ENCODE measurements at regions not wholly inside any gene's neighbourhood (a gene's known extent, or its start where the extent isn't known, plus 50 kb on each side); places are given as distances from the start of the nearest gene placed in this dataset.

- no peak overlapping the region for H3K4me3 ChIP-seq (ENCODE audit: low read depth, low read length)
- TF ChIP-seq CTCF (IDR thresholded peaks at IDR 0.05; ENCODE audit: insufficient read depth, low read length, poor library complexity, severe bottlenecking): no peak
- H3K36me3 ChIP-seq (ENCODE audit: control insufficient read depth, insufficient read depth, low read length): no peaks in the 10 kb centered on the region
- no peak for DNase-seq (ENCODE audit: low read depth)
- no peaks in the 10 kb centered on the region for H3K27me3 ChIP-seq (ENCODE audit: control insufficient read depth, insufficient read depth, low read length)
These were observed 83.4 kb upstream of the BMP2K start for GRCh38 chr4:78692822-78693170.

GRCh38 chr4:78693777-78694456 is 82.2 kb upstream of the BMP2K start:
- Histone ChIP-seq H3K27me3 (ENCODE audit: control insufficient read depth, insufficient read depth, low read length) (no peaks in the 10 kb centered on the region), H3K4me3 (ENCODE audit: low read depth, low read length) (no peak overlapping the region), H3K36me3 (ENCODE audit: control insufficient read depth, insufficient read depth, low read length) (no peaks in the 10 kb centered on the region)
- no peak for DNase-seq (ENCODE audit: low read depth)
- no peak for TF ChIP-seq CTCF (IDR thresholded peaks at IDR 0.05; ENCODE audit: insufficient read depth, low read length, poor library complexity, severe bottlenecking)

GRCh38 chr4:78694457-78694787 is 81.7 kb upstream of the BMP2K start:
- no peak for TF ChIP-seq CTCF (IDR thresholded peaks at IDR 0.05; ENCODE audit: insufficient read depth, low read length, poor library complexity, severe bottlenecking)
- no peaks in the 10 kb centered on the region for H3K36me3 ChIP-seq (ENCODE audit: control insufficient read depth, insufficient read depth, low read length)

GRCh38 chr4:78695910-78696309 is 80.2 kb upstream of the BMP2K start:
- no peak for DNase-seq (ENCODE audit: low read depth)
- no peak for TF ChIP-seq CTCF (IDR thresholded peaks at IDR 0.05; ENCODE audit: insufficient read depth, low read length, poor library complexity, severe bottlenecking)

More at GRCh38 chr4:78694457-78694787, 81.7 kb upstream of the BMP2K start:
- H3K27me3 ChIP-seq (ENCODE audit: control insufficient read depth, insufficient read depth, low read length): no peaks in the 10 kb centered on the region
- DNase-seq (ENCODE audit: low read depth): no peak
- H3K4me3 ChIP-seq (ENCODE audit: low read depth, low read length): no peak overlapping the region

GRCh38 chr4:78703079-78703478 is 73.1 kb upstream of the BMP2K start:
- Histone ChIP-seq H3K4me3 (ENCODE audit: low read depth, low read length) (no peak overlapping the region), H3K27me3 (ENCODE audit: control insufficient read depth, insufficient read depth, low read length) (no peaks in the 10 kb centered on the region), H3K36me3 (ENCODE audit: control insufficient read depth, insufficient read depth, low read length) (no peaks in the 10 kb centered on the region)
- no peak for DNase-seq (ENCODE audit: low read depth)
- TF ChIP-seq CTCF (IDR thresholded peaks at IDR 0.05; ENCODE audit: insufficient read depth, low read length, poor library complexity, severe bottlenecking): no peak

More at GRCh38 chr4:78695910-78696309, 80.2 kb upstream of the BMP2K start:
- Histone ChIP-seq H3K27me3 (ENCODE audit: control insufficient read depth, insufficient read depth, low read length) (no peaks in the 10 kb centered on the region), H3K36me3 (ENCODE audit: control insufficient read depth, insufficient read depth, low read length) (no peaks in the 10 kb centered on the region), H3K4me3 (ENCODE audit: low read depth, low read length) (no peak overlapping the region)

GRCh38 chr4:78704317-78704716 is 71.8 kb upstream of the BMP2K start:
- no peaks in the 10 kb centered on the region for H3K27me3 ChIP-seq (ENCODE audit: control insufficient read depth, insufficient read depth, low read length)
- H3K4me3 ChIP-seq (ENCODE audit: low read depth, low read length): no peak overlapping the region
- no peak for TF ChIP-seq CTCF (IDR thresholded peaks at IDR 0.05; ENCODE audit: insufficient read depth, low read length, poor library complexity, severe bottlenecking)
- no peaks in the 10 kb centered on the region for H3K36me3 ChIP-seq (ENCODE audit: control insufficient read depth, insufficient read depth, low read length)
- DNase-seq (ENCODE audit: low read depth): no peak

All from kidney epithelial cell (primary cell).